Stomach (tissue), 8 donors: ENCODE measurements at regions not wholly inside any gene's neighbourhood (a gene's known extent, or its start where the extent isn't known, plus 50 kb on each side); places are given as distances from the start of the nearest gene placed in this dataset.
"Not testable (repeated sequence)": the region's sequence is repeated elsewhere in the genome, so short reads cannot be mapped to it uniquely, and the experiment has no call there.

Experiments
- DNase-seq, 2 donors: peaks; one replicate each; pipeline versions ENCODE4 v3.0.0 to v3.0.0-alpha.2; 2013 to 2019
- H3K27ac ChIP-seq, 5 donors: fragments of 200-600 bp in 4 of 5; sonication (generic) in 4 of 5; one replicate each; pipeline ENCODE4 v1.5.1; 2013 to 2019; ENCODE audit warnings: mild to moderate bottlenecking in 1 of 5, moderate library complexity in 1 of 5
- H3K27me3 ChIP-seq, 3 donors: fragments of 200-600 bp; sonication (generic); one replicate each; pipeline ENCODE4 v1.5.1; 2017 to 2019; ENCODE audit warnings: mixed run types in 1 of 3
- H3K36me3 ChIP-seq, 4 donors: fragments of 200-600 bp; sonication (generic); 1 replicate in 3 of 4; 2 replicates in 1 of 4; pipeline ENCODE4 v1.5.1; 2016 to 2019
- H3K4me1 ChIP-seq, 4 donors: fragments of 200-600 bp; sonication (generic); one replicate each; pipeline ENCODE4 v1.5.1; 2016 to 2019
- H3K4me3 ChIP-seq, 4 donors: fragments of 200-600 bp; sonication (generic) in 3 of 4; one replicate each; pipeline ENCODE4 v1.5.1; 2016 to 2019; ENCODE audit warnings: mild to moderate bottlenecking in 1 of 4
- H3K9me3 ChIP-seq, 4 donors: fragments of 200-600 bp; sonication (generic); one replicate each; pipeline ENCODE4 v1.5.1; 2016 to 2019
- CTCF ChIP-seq, 7 experiments: fragments of 450-650 bp in 4 of 7; fragments of 200-600 bp in 3 of 7; sonication (generic) in 3 of 7; IDR thresholded peaks; one replicate each; pipeline ENCODE4 v1.5.1; 2016 to 2019; ENCODE audit warnings: antibody characterized with exemption in 7 of 7, control low read depth in 2 of 7, mild to moderate bottlenecking in 1 of 7
- EP300 ChIP-seq: sonication (generic); formaldehyde crosslinking; IDR thresholded peaks from one replicate; pipeline ENCODE4 v1.6.1; 2017; ENCODE audit warnings: antibody characterized with exemption
- POLR2A ChIP-seq, 4 donors: fragments of 450-650 bp; IDR thresholded peaks; one replicate each; pipeline ENCODE4 v1.6.1; 2016; ENCODE audit warnings: antibody characterized with exemption in 4 of 4, control low read depth in 2 of 4, mild to moderate bottlenecking in 1 of 4, moderate library complexity in 1 of 4
- POLR2AphosphoS5 ChIP-seq, 3 donors: sonication (generic); formaldehyde crosslinking; IDR thresholded peaks; one replicate each; pipeline ENCODE4 v1.6.1; 2016; ENCODE audit warnings: antibody characterized with exemption in 3 of 3
- WGBS, 5 donors: extraction: QIAGEN DNeasy Blood & Tissue Kit in 3 of 5; methylation state at CpG; one replicate each; pipeline versions ENCODE4 v1.1.5 to v1.1.7; 2013 to 2018; 5-methylcytosine and 5-hydroxymethylcytosine counted together
- intact Hi-C: fragments of 100-400 bp; cut with DNase I; formaldehyde crosslinking; loops from one replicate; pipeline ENCODE4 v1.15.1; 2023; ENCODE audit warnings: low total_unique reads
- donor health status: healthy with polysubstance abuse.
- donor health status: Bipolar disorder and iron deficiency.
- donor health status: healthy.

DNA sequence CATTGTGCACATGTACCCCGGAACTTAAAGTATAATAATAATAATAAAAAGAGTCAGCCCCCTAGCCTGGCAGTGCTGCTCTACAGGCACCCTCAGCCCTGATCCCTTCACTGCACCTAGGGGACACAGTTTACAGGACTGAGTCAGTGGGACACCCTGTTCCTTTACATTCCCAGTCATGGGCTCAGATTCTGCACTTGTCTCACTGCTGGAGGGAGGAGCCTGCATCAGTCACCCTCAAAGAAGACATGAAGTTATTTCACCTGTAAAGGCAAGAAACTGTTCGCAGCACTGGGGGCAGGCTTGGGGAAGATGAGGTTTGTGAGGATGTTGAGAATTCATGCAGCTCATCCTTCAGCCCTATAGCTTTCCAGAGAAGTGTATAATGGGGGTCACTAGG, 50.7 kb upstream of the VPREB1 start:
- Histone ChIP-seq H3K4me1 (no peaks in the 10 kb centered on the region), H3K36me3 (no peaks in the 10 kb centered on the region), H3K27me3 (peaks cover 0 to 32% (median 0%) of the 10 kb centered on the region in 3 donors), H3K9me3 (peaks cover 0 to 10% (median 0%) of the 10 kb centered on the region in 4 donors), H3K27ac (no peak overlapping the region), H3K4me3 (no peak overlapping the region)
- WGBS, 5 donors, result 58 to 78% (median 77%) methylated on average over 2 of the region's 2 CpGs
- TF ChIP-seq POLR2A (IDR thresholded peaks at IDR 0.05) (no peak), EP300 (no peak), POLR2AphosphoS5 (IDR thresholded peaks at IDR 0.05) (no peak), CTCF (IDR thresholded peaks at IDR 0.05) (no peak)
- intact Hi-C loops, result no loop called here
- no peak for DNase-seq

- H3K27me3 ChIP-seq, result peaks cover 0 to 29% (median 0%) of the 10 kb centered on the region in 3 donors
Observed at GRCh38 chr22:22193462-22193861, 51.1 kb upstream of the VPREB1 start.

DNA sequence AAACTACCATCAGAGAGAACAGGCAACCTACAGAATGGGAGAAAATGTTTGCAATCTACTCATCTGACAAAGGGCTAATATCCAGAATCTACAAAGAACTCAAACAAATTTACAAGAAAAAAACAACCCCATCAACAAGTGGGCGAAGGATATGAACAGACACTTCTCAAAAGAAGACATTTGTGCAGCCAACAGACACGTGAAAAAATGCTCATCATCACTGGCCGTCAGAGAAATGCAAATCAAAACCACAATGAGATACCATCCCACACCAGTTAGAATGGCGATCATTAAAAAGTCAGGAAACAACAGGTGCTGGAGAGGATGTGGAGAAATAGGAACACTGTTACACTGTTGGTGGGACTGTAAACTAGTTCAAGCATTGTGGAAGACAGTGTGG, 51.6 kb upstream of the VPREB1 start:
- intact Hi-C loops, result not testable (repeated sequence)
- peaks cover 0 to 10% (median 0%) of the 10 kb centered on the region in 4 donors for H3K9me3 ChIP-seq
- 48 to 67% (median 54%) methylated on average over 1 to 4 of the region's 4 CpGs; no CpG with 5 or more reads in 1 of the 5 donors for WGBS, 5 donors

More at GRCh38 chr22:22193462-22193861, 51.1 kb upstream of the VPREB1 start:
- H3K4me3 ChIP-seq, H3K27ac ChIP-seq, H3K4me1 ChIP-seq, intact Hi-C loops, DNase-seq, H3K36me3 ChIP-seq: not testable (repeated sequence)
- peaks cover 0 to 10% (median 0%) of the 10 kb centered on the region in 4 donors for H3K9me3 ChIP-seq
- 51 to 68% (median 59%) methylated on average over 3 to 4 of the region's 4 CpGs; no CpG with 5 or more reads in 1 of the 5 donors for WGBS, 5 donors

DNA sequence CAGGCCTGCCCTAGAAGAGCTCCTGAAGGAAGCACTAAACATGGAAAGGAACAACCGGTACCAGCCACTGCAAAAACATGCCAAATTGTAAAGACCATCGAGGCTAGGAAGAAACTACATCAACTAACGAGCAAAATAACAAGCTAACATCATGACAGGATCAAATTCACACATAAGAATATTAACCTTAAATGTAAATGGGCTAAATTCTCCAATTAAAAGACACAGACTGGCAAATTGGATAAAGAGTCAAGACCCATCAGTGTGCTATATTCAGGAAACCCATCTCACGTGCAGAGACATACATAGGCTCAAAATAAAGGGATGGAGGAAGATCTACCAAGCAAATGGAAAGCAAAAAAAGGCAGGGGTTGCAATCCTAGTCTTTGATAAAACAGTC, 54.8 kb upstream of the VPREB1 start:
- H3K27ac ChIP-seq, DNase-seq, H3K4me3 ChIP-seq, H3K36me3 ChIP-seq, H3K4me1 ChIP-seq, intact Hi-C loops: not testable (repeated sequence)
- WGBS, 5 donors, result 39 to 52% (median 50%) methylated on average over 3 to 4 of the region's 4 CpGs
- H3K27me3 ChIP-seq, result peaks cover 0 to 30% (median 0%) of the 10 kb centered on the region in 3 donors
- peaks cover 0 to 10% (median 0%) of the 10 kb centered on the region in 4 donors for H3K9me3 ChIP-seq

More for the DNA sequence above, 51.6 kb upstream of the VPREB1 start:
- peaks cover 0 to 29% (median 0%) of the 10 kb centered on the region in 3 donors for H3K27me3 ChIP-seq
- H3K36me3 ChIP-seq, H3K27ac ChIP-seq, H3K4me3 ChIP-seq, DNase-seq, H3K4me1 ChIP-seq: not testable (repeated sequence)

GRCh38 chr22:22187863-22188262, 56.7 kb upstream of the VPREB1 start:
- DNase-seq, H3K36me3 ChIP-seq, H3K27ac ChIP-seq, H3K4me3 ChIP-seq, H3K4me1 ChIP-seq, intact Hi-C loops: not testable (repeated sequence)
- peaks cover 0 to 44% (median 0%) of the 10 kb centered on the region in 3 donors for H3K27me3 ChIP-seq
- H3K9me3 ChIP-seq, result peaks cover 0 to 10% (median 0%) of the 10 kb centered on the region in 4 donors
- WGBS, 5 donors, result 81 to 87% (median 83%) methylated on average over 11 of the region's 11 CpGs

DNA sequence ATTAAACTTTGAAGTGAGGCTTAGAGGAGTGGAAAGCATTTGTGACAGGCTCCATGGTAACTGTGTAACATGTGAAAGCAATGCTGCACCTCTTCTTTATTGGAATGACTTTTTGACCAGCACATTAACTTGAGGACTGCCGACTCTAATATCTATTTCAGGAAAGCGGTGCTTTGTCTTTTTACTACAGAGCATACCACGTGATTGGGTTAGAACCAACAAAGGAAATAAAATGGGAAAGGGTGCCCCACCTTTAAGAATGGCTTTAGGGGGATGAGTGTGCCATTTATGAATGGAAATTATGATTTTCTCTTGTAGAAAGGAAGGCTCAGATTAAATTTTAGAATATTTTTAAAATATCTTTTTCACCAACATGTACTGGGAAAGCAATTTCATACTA, 57.3 kb upstream of the VPREB1 start:
- Histone ChIP-seq H3K27me3 (peaks cover 0 to 50% (median 0%) of the 10 kb centered on the region in 3 donors), H3K27ac (no peak overlapping the region), H3K9me3 (peaks cover 0 to 10% (median 0%) of the 10 kb centered on the region in 4 donors), H3K4me1 (no peaks in the 10 kb centered on the region), H3K36me3 (no peaks in the 10 kb centered on the region), H3K4me3 (no peak overlapping the region)
- WGBS, 5 donors, result 49 to 59% (median 55%) methylated on average over 3 of the region's 3 CpGs
- TF ChIP-seq POLR2A (IDR thresholded peaks at IDR 0.05) (no peak), EP300 (no peak), POLR2AphosphoS5 (IDR thresholded peaks at IDR 0.05) (no peak), CTCF (IDR thresholded peaks at IDR 0.05) (no peak)
- no peak for DNase-seq
- intact Hi-C loops, result no loop called here
